DMS 273 treated with DMSO at 0.1 percent for 48 hours (cell line): ENCODE measurements at regions not wholly inside any gene's neighbourhood (a gene's known extent, or its start where the extent isn't known, plus 50 kb on each side); places are given as distances from the start of the nearest gene placed in this dataset.
"Not testable (repeated sequence)": the region's sequence is repeated elsewhere in the genome, so short reads cannot be mapped to it uniquely, and the experiment has no call there.

Experiments used
- DNase-seq: peaks from one replicate; lab custom pipeline; 2025; lab: John Stamatoyannopoulos, UW

GRCh38 chr6:141780296-141780695 is 352.4 kb upstream of the GJE1 start:
- no peak for DNase-seq

- DNase-seq = no peak
Measured at GRCh38 chr6:141764388-141764787, 368.3 kb upstream of the GJE1 start.

- no peak for DNase-seq
Measured at GRCh38 chr6:141758430-141758829, 374.3 kb upstream of the GJE1 start.

GRCh38 chr6:141753180-141753579 is 379.5 kb upstream of the GJE1 start:
- no peak for DNase-seq

- DNase-seq = no peak
Measured at GRCh38 chr6:141752677-141753076, 380.0 kb upstream of the GJE1 start.

GRCh38 chr6:141746324-141746723 is 386.4 kb upstream of the GJE1 start:
- DNase-seq = not testable (repeated sequence)

- DNase-seq = no peak
Measured at GRCh38 chr6:141744971-141745370, 387.8 kb upstream of the GJE1 start.

GRCh38 chr6:141744194-141744925 is 388.4 kb upstream of the GJE1 start:
- no peak for DNase-seq

- no peak for DNase-seq
Measured at GRCh38 chr6:141736104-141736503, 396.6 kb upstream of the GJE1 start.

- no peak for DNase-seq
Measured at GRCh38 chr6:141735126-141735525, 397.6 kb upstream of the GJE1 start.

- DNase-seq = no peak
Measured at GRCh38 chr6:141734071-141734840, 398.5 kb upstream of the GJE1 start.

GRCh38 chr6:141729146-141729545 is 403.6 kb upstream of the GJE1 start:
- DNase-seq = no peak

GRCh38 chr6:141728330-141728729 is 404.4 kb upstream of the GJE1 start:
- no peak for DNase-seq

GRCh38 chr6:141726248-141726647 is 406.5 kb upstream of the GJE1 start:
- no peak for DNase-seq

- no peak for DNase-seq
Measured at GRCh38 chr6:141724731-141725130, 408.0 kb upstream of the GJE1 start.

GRCh38 chr6:141719476-141719875 is 413.2 kb upstream of the GJE1 start:
- DNase-seq = no peak

- no peak for DNase-seq
Measured at GRCh38 chr6:141705431-141705830, 427.3 kb upstream of the GJE1 start.

- no peak for DNase-seq
Measured at GRCh38 chr6:141704151-141704550, 428.6 kb upstream of the GJE1 start.

- DNase-seq = no peak
Measured at GRCh38 chr6:141701732-141702131, 431.0 kb upstream of the GJE1 start.

GRCh38 chr6:141700819-141701218 is 431.9 kb upstream of the GJE1 start:
- DNase-seq = no peak

- DNase-seq = no peak
Measured at GRCh38 chr6:141688916-141689315, 443.8 kb upstream of the GJE1 start.

GRCh38 chr6:141685416-141685815 is 447.3 kb upstream of the GJE1 start:
- DNase-seq = no peak

GRCh38 chr6:141682391-141682790 is 450.3 kb upstream of the GJE1 start:
- DNase-seq = no peak
